A549 (cell line): ENCODE measurements at regions not wholly inside any gene's neighbourhood (a gene's known extent, or its start where the extent isn't known, plus 50 kb on each side); places are given as distances from the start of the nearest gene placed in this dataset.

Experiments used
- ATAC-seq, 2 experiments: fragments of 200-7000 bp in 1 of 2; fragments of >200 bp in 1 of 2; cut with Nextera tagmentation in 1 of 2; cut with Tn5 transposase in 1 of 2; 3 replicates each; pipeline versions ENCODE4 v1.8.0 to v1.9.1; 2018 to 2020; ENCODE audit warnings: mild to moderate bottlenecking in 1 of 2, moderate library complexity in 1 of 2
- CTCF ChIA-PET: fragments of 300-600 bp; sonication (Branson Sonifier 250); formaldehyde crosslinking; extraction: SDS; loops from one replicate; lab custom pipeline; 2021; ENCODE audit warnings: antibody characterized with exemption, inconsistent platforms; lab: Yijun Ruan, JAX
- POLR2A ChIA-PET: fragments of 350-600 bp; formaldehyde crosslinking; extraction: SDS; loops from one replicate; lab custom pipeline; 2021; ENCODE audit warnings: antibody characterized with exemption, inconsistent platforms; lab: Yijun Ruan, JAX
- DNase-seq, 2 experiments: peaks; one replicate each; pipeline versions ENCODE4 v3.0.0 to v3.0.0-alpha.2; 2011 to 2016; ENCODE audit warnings: low read depth in 1 of 2, low spot score in 1 of 2
- FAIRE-seq: peaks from 2 replicates; lab custom pipeline; 2011; peaks lifted over from hg19 to GRCh38; lab: Jason Lieb, UNC
- H3K27ac ChIP-seq, 2 experiments: fragments of >200 bp; sonication (Bioruptor Twin); formaldehyde crosslinking; 3 replicates each; pipeline ENCODE4 v1.5.1; 2016 to 2017
- H3K4me1 ChIP-seq: fragments of >200 bp; sonication (Bioruptor Twin); formaldehyde crosslinking; 3 replicates; pipeline ENCODE4 v1.6.1; 2016
- H3K4me2 ChIP-seq: fragments of >200 bp; sonication (Bioruptor Twin); formaldehyde crosslinking; 3 replicates; pipeline ENCODE4 v1.6.1; 2016
- H3K4me3 ChIP-seq: fragments of >200 bp; sonication (Bioruptor Twin); formaldehyde crosslinking; 3 replicates; pipeline ENCODE4 v1.5.1; 2016
- H3K9me3 ChIP-seq: fragments of >200 bp; sonication (Bioruptor Twin); formaldehyde crosslinking; 3 replicates; pipeline ENCODE4 v1.6.1; 2016
- BHLHE40 ChIP-seq: IDR thresholded peaks from 2 replicates; pipeline ENCODE4 v1.6.1; 2012; ENCODE audit warnings: low read depth, low read length, inconsistent platforms
- CBX2 ChIP-seq: fragments of 200-600 bp; sonication (generic); IDR thresholded peaks from 2 replicates; pipeline ENCODE4 v1.6.1; 2016; ENCODE audit warnings: low read depth, mild to moderate bottlenecking, borderline replicate concordance
- CBX8 ChIP-seq: fragments of 200-600 bp; sonication (generic); IDR thresholded peaks from 2 replicates; pipeline ENCODE4 v1.6.1; 2016
- CHD4 ChIP-seq: fragments of 200-600 bp; sonication (generic); IDR thresholded peaks from 2 replicates; pipeline ENCODE4 v1.6.1; 2016; ENCODE audit warnings: antibody characterized with exemption, mild to moderate bottlenecking, borderline replicate concordance
- E2F6 ChIP-seq: IDR thresholded peaks from 2 replicates; pipeline ENCODE4 v1.6.1; 2012; ENCODE audit warnings: low read depth, borderline replicate concordance
- ELK1 ChIP-seq: fragments of 150-350 bp; IDR thresholded peaks from 2 replicates; pipeline ENCODE4 v1.6.1; 2014; ENCODE audit warnings: low read depth, mild to moderate bottlenecking, low read length
- EP300 ChIP-seq, 2 experiments: fragments of >200 bp; sonication (Bioruptor Twin); formaldehyde crosslinking; IDR thresholded peaks; 2 replicates in 1 of 2; 3 replicates in 1 of 2; pipeline ENCODE4 v1.6.1; 2016 to 2017
- ESRRA ChIP-seq: fragments of 150-350 bp; IDR thresholded peaks from 2 replicates; pipeline ENCODE4 v1.6.1; 2014; ENCODE audit warnings: mild to moderate bottlenecking, low read length, borderline replicate concordance
- HOXA7 ChIP-seq: fragments of 250-450 bp; sonication (Bioruptor Pico); IDR thresholded peaks from 2 replicates; pipeline ENCODE4 v1.5.0; 2020; ENCODE audit warnings: mild to moderate bottlenecking, moderate library complexity
- HOXB5 ChIP-seq: fragments of 250-450 bp; sonication (Bioruptor Pico); IDR thresholded peaks from 2 replicates; pipeline ENCODE4 v1.5.0; 2020; ENCODE audit warnings: mild to moderate bottlenecking, moderate library complexity
- KDM1A ChIP-seq: fragments of 200-600 bp; sonication (generic); IDR thresholded peaks from 2 replicates; pipeline ENCODE4 v1.6.1; 2016; ENCODE audit warnings: low read depth, mild to moderate bottlenecking
- MAX ChIP-seq: IDR thresholded peaks from 2 replicates; pipeline ENCODE4 v1.6.1; 2012
- NFE2L2 ChIP-seq: fragments of 150-350 bp; conservative IDR thresholded peaks from 2 replicates; pipeline ENCODE4 v1.6.1; 2014; ENCODE audit warnings: low read length
- NPAS2 ChIP-seq: fragments of 250-450 bp; sonication (Bioruptor Pico); IDR thresholded peaks from 2 replicates; pipeline ENCODE4 v1.8.0; 2022; ENCODE audit warnings: mild to moderate bottlenecking, moderate library complexity, borderline replicate concordance
- PHF8 ChIP-seq: fragments of 200-600 bp; sonication (generic); IDR thresholded peaks from 2 replicates; pipeline ENCODE4 v1.6.1; 2016; ENCODE audit warnings: low read depth, mild to moderate bottlenecking, antibody characterized with exemption, moderate library complexity, borderline replicate concordance
- POLR2A ChIP-seq: IDR thresholded peaks from 2 replicates; pipeline ENCODE4 v1.6.1; 2012; ENCODE audit warnings: mild to moderate bottlenecking, low read length
- POLR2AphosphoS2 ChIP-seq: conservative IDR thresholded peaks from 2 replicates; pipeline ENCODE4 v1.6.1; 2012; ENCODE audit warnings: low read length, improper control_type of control experiment, inconsistent platforms
- RAD21 ChIP-seq, 2 experiments: fragments of >200 bp in 1 of 2; sonication (Bioruptor Twin) in 1 of 2; formaldehyde crosslinking in 1 of 2; IDR thresholded peaks in 1 of 2; conservative IDR thresholded peaks in 1 of 2; 2 replicates in 1 of 2; 3 replicates in 1 of 2; pipeline ENCODE4 v1.6.1; 2012 to 2018; ENCODE audit warnings: inconsistent platforms in 1 of 2
- RCOR1 ChIP-seq: fragments of 150-350 bp; IDR thresholded peaks from 2 replicates; pipeline ENCODE4 v1.6.1; 2014; ENCODE audit warnings: antibody characterized with exemption, low read length, low read depth
- SMC3 ChIP-seq: fragments of >200 bp; sonication (Bioruptor Twin); formaldehyde crosslinking; IDR thresholded peaks from 3 replicates; pipeline ENCODE4 v1.6.1; 2018; ENCODE audit warnings: inconsistent platforms
- TP53 ChIP-seq: fragments of 250-450 bp; sonication (Bioruptor Pico); IDR thresholded peaks from 2 replicates; pipeline ENCODE4 v1.5.0; 2021; ENCODE audit warnings: mild to moderate bottlenecking, moderate library complexity
- USF2 ChIP-seq: fragments of 450-650 bp; IDR thresholded peaks from 2 replicates; pipeline ENCODE4 v1.6.1; 2014; ENCODE audit warnings: antibody characterized with exemption
- ZNF302 ChIP-seq: fragments of 250-450 bp; sonication (Bioruptor Pico); IDR thresholded peaks from 2 replicates; pipeline ENCODE4 v1.9.0; 2021; ENCODE audit warnings: inconsistent platforms, mild to moderate bottlenecking, moderate library complexity
- WGBS: methylation state at CpG from one replicate; pipeline ENCODE4 v1.1.6; 2017; ENCODE audit errors: missing lambda C conversion rate; 5-methylcytosine and 5-hydroxymethylcytosine counted together
- TF ChIP-seq, protein P1 (sequence below): fragments of >200 bp; sonication (Bioruptor Twin); formaldehyde crosslinking; IDR thresholded peaks from 3 replicates; pipeline ENCODE4 v1.5.1; 2016
- TF ChIP-seq, protein P2 (sequence below): fragments of 250-450 bp; sonication (Bioruptor Pico); IDR thresholded peaks from 2 replicates; pipeline ENCODE4 v1.5.0; 2020; ENCODE audit warnings: low read depth, mild to moderate bottlenecking, moderate library complexity

GRCh38 chr6:168369786-168370185 is 50.2 kb upstream of the DACT2 start:
- Histone ChIP-seq H3K27ac (no peak overlapping the region), H3K4me3 (no peak overlapping the region), H3K4me1 (no peaks in the 10 kb centered on the region), H3K4me2 (peak overlapping the region; percentile 51), H3K9me3 (no peaks in the 10 kb centered on the region)
- ATAC-seq (no peak), FAIRE-seq (no peak), DNase-seq (no peak)
- 65% methylated on average over 13 of the region's 13 CpGs for WGBS
- no peak for TF ChIP-seq TP53
- no peak for TF ChIP-seq BHLHE40
- no peak for TF ChIP-seq KDM1A
- CTCF ChIA-PET: interaction anchor here (0.6 to 3.1 kb wide), 23 partner anchors 8 to 652 kb away, joined by 3 to 34 read pairs (median 5); no protein-coding TSS in a partner anchor
- POLR2A ChIA-PET: no interaction called here

GRCh38 chr6:168370310-168370991 is 50.9 kb upstream of the DACT2 start:
- TF ChIP-seq RCOR1 (no peak), MAX (peak; percentile 77), POLR2AphosphoS2 (no peak), CBX8 (no peak), E2F6 (peak; percentile 69; the same call in 1 of the 2 replicates), USF2 (peak; percentile 36), PHF8 (no peak), CBX2 (no peak), RAD21 (conservative IDR thresholded peaks at IDR 0.05 in 1 of 2, IDR thresholded peaks at IDR 0.05 in 1 of 2) (peak; percentile 85 to 87), ELK1 (no peak), ZNF302 (CRISPR knock-in tag) (no peak), CHD4 (no peak), SMC3 (peak; percentile 86), EP300 (IDR thresholded peaks at IDR 0.05) (no peak)
- TF ChIP-seq, protein P1, sequence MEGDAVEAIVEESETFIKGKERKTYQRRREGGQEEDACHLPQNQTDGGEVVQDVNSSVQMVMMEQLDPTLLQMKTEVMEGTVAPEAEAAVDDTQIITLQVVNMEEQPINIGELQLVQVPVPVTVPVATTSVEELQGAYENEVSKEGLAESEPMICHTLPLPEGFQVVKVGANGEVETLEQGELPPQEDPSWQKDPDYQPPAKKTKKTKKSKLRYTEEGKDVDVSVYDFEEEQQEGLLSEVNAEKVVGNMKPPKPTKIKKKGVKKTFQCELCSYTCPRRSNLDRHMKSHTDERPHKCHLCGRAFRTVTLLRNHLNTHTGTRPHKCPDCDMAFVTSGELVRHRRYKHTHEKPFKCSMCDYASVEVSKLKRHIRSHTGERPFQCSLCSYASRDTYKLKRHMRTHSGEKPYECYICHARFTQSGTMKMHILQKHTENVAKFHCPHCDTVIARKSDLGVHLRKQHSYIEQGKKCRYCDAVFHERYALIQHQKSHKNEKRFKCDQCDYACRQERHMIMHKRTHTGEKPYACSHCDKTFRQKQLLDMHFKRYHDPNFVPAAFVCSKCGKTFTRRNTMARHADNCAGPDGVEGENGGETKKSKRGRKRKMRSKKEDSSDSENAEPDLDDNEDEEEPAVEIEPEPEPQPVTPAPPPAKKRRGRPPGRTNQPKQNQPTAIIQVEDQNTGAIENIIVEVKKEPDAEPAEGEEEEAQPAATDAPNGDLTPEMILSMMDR: peak; percentile 71
- peak; percentile 50 to 72 for DNase-seq
- ChIA-PET CTCF (interaction anchor here (0.7 to 3.1 kb wide), 26 partner anchors 9 to 651 kb away, joined by 3 to 34 read pairs (median 4); no protein-coding TSS in a partner anchor), POLR2A (no interaction called here)
- FAIRE-seq: no peak
- Histone ChIP-seq H3K27ac (no peak overlapping the region), H3K4me1 (no peaks in the 10 kb centered on the region), H3K9me3 (no peaks in the 10 kb centered on the region), H3K4me3 (no peak overlapping the region), H3K4me2 (peak overlapping the region; percentile 51)
- ATAC-seq: peak; percentile 82 to 99; a peak in 5 of 6 replicates
- 42% methylated on average over 31 of the region's 43 CpGs for WGBS

- POLR2A ChIA-PET: no interaction called here
- Histone ChIP-seq H3K9me3 (no peaks in the 10 kb centered on the region), H3K27ac (no peak overlapping the region), H3K4me2 (no peak overlapping the region)
- no peak for DNase-seq
- TF ChIP-seq POLR2AphosphoS2: no peak
- TF ChIP-seq ESRRA: no peak
- TF ChIP-seq CBX8: no peak
- no peak for TF ChIP-seq HOXA7 (CRISPR knock-in tag)
- TF ChIP-seq, protein P1: no peak
- TF ChIP-seq, protein P2, sequence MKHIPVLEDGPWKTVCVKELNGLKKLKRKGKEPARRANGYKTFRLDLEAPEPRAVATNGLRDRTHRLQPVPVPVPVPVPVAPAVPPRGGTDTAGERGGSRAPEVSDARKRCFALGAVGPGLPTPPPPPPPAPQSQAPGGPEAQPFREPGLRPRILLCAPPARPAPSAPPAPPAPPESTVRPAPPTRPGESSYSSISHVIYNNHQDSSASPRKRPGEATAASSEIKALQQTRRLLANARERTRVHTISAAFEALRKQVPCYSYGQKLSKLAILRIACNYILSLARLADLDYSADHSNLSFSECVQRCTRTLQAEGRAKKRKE (CRISPR knock-in tag): no peak
- no peak for TF ChIP-seq POLR2A
- no peak for TF ChIP-seq NPAS2 (CRISPR knock-in tag)
- TF ChIP-seq SMC3: no peak
- TF ChIP-seq BHLHE40: no peak
- TF ChIP-seq HOXB5 (CRISPR knock-in tag): no peak
- no peak for TF ChIP-seq NFE2L2
- TF ChIP-seq, all 56 proteins: peak for 0
- CTCF ChIA-PET: interaction anchor here (0.6 to 3.1 kb wide), 16 partner anchors 9 to 1481 kb away, joined by 3 to 34 read pairs (median 4); no protein-coding TSS in a partner anchor
- 75% methylated on average over 11 of the region's 11 CpGs for WGBS
- FAIRE-seq (no peak), ATAC-seq (no peak)
- H3K4me3 ChIP-seq: no peak overlapping the region
- no peaks in the 10 kb centered on the region for H3K4me1 ChIP-seq
Measured at GRCh38 chr6:168371185-168371584, 51.6 kb upstream of the DACT2 start.
